Mucosa of gallbladder (tissue), 1 donor: ENCODE measurements at regions not wholly inside any gene's neighbourhood (a gene's known extent, or its start where the extent isn't known, plus 50 kb on each side); places are given as distances from the start of the nearest gene placed in this dataset.

ENCODE experiments used
- DNase-seq: peaks from one replicate; pipeline ENCODE4 v3.0.0-alpha.2; 2020; ENCODE audit warnings: low spot score
- donor health status: DM: no; HTN: no; CAD: no.

DNA sequence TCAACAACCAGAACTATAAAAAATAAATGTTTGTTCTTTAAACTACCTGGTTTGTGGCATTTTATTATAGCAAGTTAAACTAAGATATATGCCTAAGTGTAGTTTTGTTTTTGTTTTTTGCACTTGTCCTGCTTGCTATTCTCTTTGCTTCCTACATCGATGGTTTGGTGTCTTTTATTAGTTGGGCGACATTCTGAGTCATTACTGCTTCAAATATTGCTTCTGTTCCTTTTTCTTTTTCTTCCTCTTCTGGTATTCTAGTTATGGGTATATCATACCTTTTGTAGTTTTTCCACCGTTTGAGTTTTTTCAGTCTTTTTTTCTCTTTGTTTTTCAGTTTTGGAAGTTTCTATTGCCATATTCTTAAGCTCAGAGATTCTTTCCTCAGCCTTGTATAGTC is 86.9 kb downstream of the MACIR start:
- DNase-seq = no peak

DNA sequence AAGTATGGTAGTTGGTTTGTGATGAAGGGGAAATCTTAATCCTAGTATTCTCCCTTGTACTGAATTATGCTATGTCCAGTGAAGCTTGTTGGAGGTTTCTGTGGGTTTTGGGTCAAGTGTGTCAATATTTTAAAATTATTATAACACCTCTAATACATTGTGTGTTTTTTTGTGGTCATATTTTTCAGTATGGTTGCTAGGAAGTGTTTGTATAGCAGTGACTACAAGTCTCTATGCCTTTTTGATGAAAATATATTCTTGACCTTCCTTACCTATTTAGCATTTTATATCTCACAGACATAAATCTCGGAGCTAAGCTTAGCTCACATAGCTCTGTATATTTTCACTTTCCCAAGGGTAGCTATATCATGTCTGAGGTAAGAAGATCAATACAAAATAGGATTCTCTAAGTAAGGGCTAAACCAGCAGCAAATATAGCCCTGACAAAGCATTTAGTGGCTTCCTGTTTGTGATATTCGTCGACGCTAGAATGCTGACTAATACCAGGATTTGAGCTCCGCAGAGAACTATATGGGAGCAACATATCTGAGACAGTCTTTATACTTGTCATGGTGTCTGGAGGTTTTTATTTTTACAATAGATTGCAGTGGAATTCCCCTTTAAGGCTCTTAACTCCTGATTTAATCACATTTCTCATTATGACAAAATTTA is 82.3 kb downstream of the MACIR start:
- DNase-seq = no peak

DNA sequence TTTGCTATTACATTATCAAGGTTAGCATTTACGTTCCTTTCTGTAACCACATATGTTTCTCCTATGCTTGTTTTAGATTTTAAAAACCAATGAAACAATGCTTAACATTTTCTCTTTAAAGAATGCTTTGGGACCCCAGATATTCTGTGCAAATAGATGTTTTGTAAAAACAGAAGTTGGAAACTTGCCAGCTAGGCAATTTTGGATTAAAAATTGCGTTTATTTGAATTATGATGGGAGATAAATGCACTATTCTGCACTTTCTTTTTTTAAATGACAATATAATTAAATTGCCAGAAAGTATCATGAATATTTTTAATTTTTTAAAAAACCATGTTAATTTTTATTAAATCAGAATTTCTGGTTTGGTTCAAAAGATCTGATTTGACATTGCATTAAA is 81.6 kb downstream of the MACIR start:
- DNase-seq = no peak

GRCh38 chr5:103336941-103337340 is 78.4 kb downstream of the MACIR start:
- no peak for DNase-seq

DNA sequence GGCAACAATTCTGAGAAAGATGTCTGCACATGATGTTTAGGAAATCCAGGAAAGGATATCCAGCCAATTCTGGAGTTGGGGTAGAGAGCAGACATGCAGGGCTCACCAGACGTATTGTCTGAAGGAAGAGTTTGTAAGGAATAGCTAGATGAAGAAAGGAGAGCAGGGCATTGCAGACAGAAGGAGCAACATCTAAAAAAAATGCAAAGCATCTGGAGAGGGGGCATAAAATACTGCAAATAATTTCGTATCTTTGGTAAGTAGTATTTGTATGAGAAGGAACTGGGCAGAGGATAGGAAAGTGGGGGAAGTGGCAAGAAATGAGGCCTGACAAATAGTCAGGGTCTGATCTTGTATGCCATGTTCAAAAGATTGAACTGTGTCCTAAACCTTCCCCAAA is 74.8 kb downstream of the MACIR start:
- DNase-seq = no peak

- no peak for DNase-seq
Measured at GRCh38 chr5:103330875-103331274, 72.3 kb downstream of the MACIR start.
